H1 (cell line): ENCODE measurements at regions not wholly inside any gene's neighbourhood (a gene's known extent, or its start where the extent isn't known, plus 50 kb on each side); places are given as distances from the start of the nearest gene placed in this dataset.

Source experiments
- CTCF ChIA-PET: fragments of 300-600 bp; sonication (Branson Sonifier 250); formaldehyde crosslinking; loops from one replicate; lab custom pipeline; 2021; ENCODE audit not compliant: partially characterized antibody; lab: Charles Lee
- POLR2A ChIA-PET: fragments of 300-600 bp; sonication (Branson Sonifier 250); formaldehyde crosslinking; loops from one replicate; lab custom pipeline; 2021; ENCODE audit warnings: inconsistent platforms; ENCODE audit not compliant: partially characterized antibody; lab: Charles Lee
- DNase-seq, 2 experiments: peaks; one replicate each; pipeline versions ENCODE4 v3.0.0 to v3.0.0-alpha.2; 2010 to 2022; ENCODE audit warnings: low spot score in 2 of 2, low read depth in 1 of 2, mixed read lengths in 1 of 2
- FAIRE-seq: peaks from 2 replicates; lab custom pipeline; 2011; peaks lifted over from hg19 to GRCh38; lab: Jason Lieb, UNC
- H2AFZ ChIP-seq: 2 replicates; pipeline ENCODE4 v1.8.1; 2012; ENCODE audit warnings: low read length, inconsistent platforms
- H2AK5ac ChIP-seq: 2 replicates; pipeline ENCODE4 v1.6.1; 2013; ENCODE audit warnings: low read depth, low read length
- H2BK120ac ChIP-seq: replicated peaks from 2 replicates; pipeline ENCODE3; 2013; ENCODE audit warnings: low read depth, low read length, inconsistent platforms
- H2BK12ac ChIP-seq: 2 replicates; pipeline ENCODE4 v1.6.1; 2013; ENCODE audit warnings: low read depth, low read length
- H2BK15ac ChIP-seq: 2 replicates; pipeline ENCODE4 v1.6.1; 2013; ENCODE audit warnings: low read length
- H2BK20ac ChIP-seq: 2 replicates; pipeline ENCODE4 v1.6.1; 2013; ENCODE audit warnings: low read length
- H2BK5ac ChIP-seq: 2 replicates; pipeline ENCODE4 v1.6.1; 2013; ENCODE audit warnings: low read depth, low read length
- H3K14ac ChIP-seq: 2 replicates; pipeline ENCODE4 v1.6.1; 2013; ENCODE audit warnings: inconsistent platforms; ENCODE audit not compliant: insufficient read length
- H3K18ac ChIP-seq: 2 replicates; pipeline ENCODE4 v1.6.1; 2013; ENCODE audit warnings: low read length; ENCODE audit errors: extremely low read depth
- H3K23ac ChIP-seq: 2 replicates; pipeline ENCODE4 v1.6.1; 2013; ENCODE audit warnings: inconsistent platforms; ENCODE audit not compliant: insufficient read length
- H3K23me2 ChIP-seq: 2 replicates; pipeline ENCODE4 v1.6.1; 2013; ENCODE audit warnings: low read depth, low read length
- H3K27ac ChIP-seq: 2 replicates; pipeline ENCODE4 v1.6.1; 2011; ENCODE audit warnings: low read depth, low read length, inconsistent platforms
- H3K27me3 ChIP-seq, 4 experiments: replicated peaks in 1 of 4; 1 replicate in 1 of 4; 2 replicates in 3 of 4; pipeline versions ENCODE4 v1.6.1 to v1.8.1; 2011 to 2013; ENCODE audit warnings: low read length in 3 of 4, mild to moderate bottlenecking in 3 of 4, inconsistent platforms in 2 of 4, mixed read lengths in 2 of 4, moderate library complexity in 1 of 4; ENCODE audit not compliant: control insufficient read depth in 3 of 4, insufficient read depth in 3 of 4; ENCODE audit errors: extremely low read depth in 1 of 4
- H3K36me3 ChIP-seq, 4 experiments: 2 replicates each; pipeline versions ENCODE4 v1.6.1 to v1.8.1; 2011 to 2013; ENCODE audit warnings: mild to moderate bottlenecking in 4 of 4, low read length in 3 of 4, moderate library complexity in 2 of 4, control low read depth in 1 of 4, inconsistent platforms in 1 of 4; ENCODE audit not compliant: insufficient read depth in 4 of 4, control insufficient read depth in 2 of 4
- H3K4ac ChIP-seq: replicated peaks from 2 replicates; pipeline ENCODE3; 2013; ENCODE audit warnings: low read length, low read depth, mixed read lengths, inconsistent platforms; ENCODE audit not compliant: insufficient read length
- H3K4me1 ChIP-seq, 4 experiments: replicated peaks in 1 of 4; 1 replicate in 1 of 4; 2 replicates in 3 of 4; pipeline versions ENCODE4 v1.6.1 to v1.8.1; 2011 to 2013; ENCODE audit warnings: low read length in 3 of 4, inconsistent platforms in 2 of 4, mixed read lengths in 1 of 4; ENCODE audit not compliant: insufficient read depth in 4 of 4, control insufficient read depth in 3 of 4
- H3K4me2 ChIP-seq, 2 experiments: 2 replicates each; pipeline versions ENCODE4 v1.6.1 to v1.8.1; 2011 to 2013; ENCODE audit warnings: low read depth in 2 of 2, low read length in 2 of 2, control low read depth in 1 of 2, inconsistent platforms in 1 of 2, mild to moderate bottlenecking in 1 of 2; ENCODE audit not compliant: insufficient read depth in 1 of 2
- H3K4me3 ChIP-seq, 4 experiments: fragments of 200-600, 300-600 bp in 1 of 4; sonication (generic), shearing (Covaris generic), sonication (Bioruptor Twin) in 1 of 4; 2 replicates each; pipeline versions ENCODE4 v1.5.1 to v1.8.1; 2011 to 2016; ENCODE audit warnings: low read length in 4 of 4, low read depth in 3 of 4, control low read depth in 2 of 4, inconsistent platforms in 2 of 4, mild to moderate bottlenecking in 2 of 4, mixed read lengths in 1 of 4, moderate library complexity in 1 of 4; ENCODE audit not compliant: insufficient read depth in 2 of 4; ENCODE audit errors: extremely low read depth in 1 of 4
- H3K56ac ChIP-seq: replicated peaks from 2 replicates; pipeline ENCODE3; 2013; ENCODE audit warnings: low read depth, mild to moderate bottlenecking, mixed read lengths, low read length, inconsistent platforms; ENCODE audit not compliant: insufficient read length
- H3K79me1 ChIP-seq: 2 replicates; pipeline ENCODE4 v1.6.1; 2013; ENCODE audit warnings: low read depth, low read length, control low read depth
- H3K79me2 ChIP-seq, 2 experiments: 2 replicates each; pipeline versions ENCODE4 v1.6.1 to v1.8.1; 2012 to 2013; ENCODE audit warnings: low read length in 2 of 2, mild to moderate bottlenecking in 2 of 2, inconsistent platforms in 1 of 2; ENCODE audit not compliant: insufficient read depth in 2 of 2, control insufficient read depth in 1 of 2
- H3K9ac ChIP-seq, 4 experiments: replicated peaks in 1 of 4; 1 replicate in 1 of 4; 2 replicates in 3 of 4; pipeline versions ENCODE4 v1.6.1 to v1.8.1; 2011 to 2013; ENCODE audit warnings: low read depth in 3 of 4, low read length in 3 of 4, control low read depth in 2 of 4, mild to moderate bottlenecking in 2 of 4, moderate library complexity in 2 of 4, inconsistent platforms in 1 of 4; ENCODE audit errors: extremely low read depth in 1 of 4
- H3K9me3 ChIP-seq, 2 experiments: 2 replicates each; pipeline versions ENCODE4 v1.6.1 to v1.8.1; 2012 to 2013; ENCODE audit warnings: mild to moderate bottlenecking in 2 of 2, moderate library complexity in 2 of 2, control low read depth in 1 of 2, inconsistent platforms in 1 of 2, low read depth in 1 of 2, low read length in 1 of 2, mixed read lengths in 1 of 2; ENCODE audit not compliant: insufficient read depth in 2 of 2
- H4K20me1 ChIP-seq, 2 experiments: replicated peaks in 1 of 2; 2 replicates each; pipeline versions ENCODE3 to v1.8.1; 2011 to 2013; ENCODE audit warnings: inconsistent platforms in 2 of 2, low read length in 2 of 2, mild to moderate bottlenecking in 1 of 2; ENCODE audit not compliant: insufficient read depth in 2 of 2, control insufficient read depth in 1 of 2
- H4K5ac ChIP-seq: 2 replicates; pipeline ENCODE4 v1.6.1; 2013; ENCODE audit warnings: low read length, low read depth, mixed read lengths, inconsistent platforms; ENCODE audit not compliant: insufficient read length
- H4K8ac ChIP-seq: 2 replicates; pipeline ENCODE4 v1.8.0; 2013; ENCODE audit warnings: mild to moderate bottlenecking, moderate library complexity, low read length, inconsistent platforms; ENCODE audit not compliant: insufficient read depth; ENCODE audit errors: extremely low read depth
- H4K91ac ChIP-seq: replicated peaks from 2 replicates; pipeline ENCODE3; 2013; ENCODE audit warnings: low read length, mixed read lengths, inconsistent platforms; ENCODE audit not compliant: insufficient read length
- CBX5 ChIP-seq: fragments of 300-800, 300-1000 bp; sonication (generic); IDR thresholded peaks from 2 replicates; pipeline ENCODE4 v1.7.1; 2016; ENCODE audit warnings: antibody characterized with exemption, low read length, low read depth
- CBX8 ChIP-seq: fragments of 300-800, 300-1000 bp; sonication (generic); IDR thresholded peaks from 2 replicates; pipeline ENCODE4 v1.7.1; 2016; ENCODE audit warnings: low read depth, low read length, borderline replicate concordance
- RNF2 ChIP-seq: fragments of 200-900, 300-1000 bp; sonication (generic); IDR thresholded peaks from 2 replicates; pipeline ENCODE4 v1.7.1; 2016; ENCODE audit warnings: borderline replicate concordance, low read depth, mild to moderate bottlenecking, antibody characterized with exemption, low read length; ENCODE audit not compliant: poor library complexity, severe bottlenecking; ENCODE audit errors: missing control alignments
- TCF12 ChIP-seq: IDR thresholded peaks from 2 replicates; pipeline ENCODE4 v1.6.1; 2011; ENCODE audit warnings: low read depth, mild to moderate bottlenecking, low read length
- WGBS, 2 experiments: shearing (Covaris generic) in 1 of 2; methylation state at CpG; one replicate each; pipeline versions ENCODE4 v1.1.6 to v1.1.7; 2013 to 2015; ENCODE audit warnings: low lambda C conversion rate in 2 of 2, mixed read lengths in 2 of 2, inconsistent platforms in 1 of 2, low coverage in 1 of 2, missing lambda C conversion rate in 1 of 2; ENCODE audit not compliant: insufficient replicate concordance in 2 of 2, insufficient coverage in 1 of 2, insufficient read length in 1 of 2; ENCODE audit errors: extremely low coverage in 1 of 2, missing lambda C conversion rate in 1 of 2; 5-methylcytosine and 5-hydroxymethylcytosine counted together
- TF ChIP-seq, protein P1 (sequence below), 3 experiments: IDR thresholded peaks; 1 replicate in 2 of 3; 2 replicates in 1 of 3; pipeline versions ENCODE4 v1.5.1 to v1.6.1; 2011; ENCODE audit warnings: low read length in 3 of 3, mild to moderate bottlenecking in 3 of 3, inconsistent platforms in 2 of 3, low read depth in 1 of 3, moderate library complexity in 1 of 3; ENCODE audit not compliant: insufficient read depth in 1 of 3; ENCODE audit errors: control extremely low read depth in 1 of 3

DNA sequence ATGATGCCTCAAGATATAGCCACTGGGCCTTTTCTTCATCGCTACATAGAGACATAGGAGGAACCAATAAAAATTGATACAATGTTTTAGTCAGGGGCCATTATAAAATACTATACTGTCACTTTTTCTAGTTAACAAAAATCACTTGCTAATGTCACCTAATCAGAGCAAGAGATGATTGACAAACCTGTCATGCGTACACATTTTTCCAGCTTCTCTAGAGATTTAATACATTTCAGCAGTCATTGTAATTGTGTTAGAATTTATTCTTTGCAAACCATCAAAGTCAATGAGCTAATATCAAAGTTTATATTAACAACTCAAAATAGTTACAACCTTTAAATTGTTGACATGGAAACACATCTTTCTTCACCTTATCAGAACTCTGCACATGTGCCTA, 513.6 kb upstream of the SEMA6A start:
- DNase-seq: no peak
- H3K9me3 ChIP-seq: no peaks in the 10 kb centered on the region
- H2BK12ac ChIP-seq: no peak overlapping the region
- ChIA-PET CTCF (no interaction called here), POLR2A (no interaction called here)
- H4K8ac ChIP-seq: no peak overlapping the region
- H3K9ac ChIP-seq: no peak overlapping the region
- no peak overlapping the region for H3K4me2 ChIP-seq
- no peak for FAIRE-seq
- H3K23ac ChIP-seq: no peak overlapping the region
- H4K5ac ChIP-seq: no peak overlapping the region
- WGBS, 2 experiments: 92% methylated on average over 2 of the region's 2 CpGs; no CpG with 5 or more reads in 1 of the 2 experiments
- H2BK5ac ChIP-seq: no peak overlapping the region
- H4K91ac ChIP-seq: no peak overlapping the region
- H3K23me2 ChIP-seq: no peaks in the 10 kb centered on the region
- no peak overlapping the region for H3K4ac ChIP-seq
- H3K4me3 ChIP-seq: no peak overlapping the region
- H3K79me1 ChIP-seq: no peaks in the 10 kb centered on the region
- H4K20me1 ChIP-seq: no peaks in the 10 kb centered on the region
- no peak overlapping the region for H2BK20ac ChIP-seq
- no peaks in the 10 kb centered on the region for H3K79me2 ChIP-seq
- no peak overlapping the region for H2AFZ ChIP-seq
- H2BK120ac ChIP-seq: no peak overlapping the region
- no peak overlapping the region for H2AK5ac ChIP-seq
- no peak overlapping the region for H3K18ac ChIP-seq
- no peaks in the 10 kb centered on the region for H3K27me3 ChIP-seq
- H3K56ac ChIP-seq: no peak overlapping the region
- no peak overlapping the region for H3K27ac ChIP-seq
- no peak overlapping the region for H2BK15ac ChIP-seq
- no peaks in the 10 kb centered on the region for H3K4me1 ChIP-seq
- no peak overlapping the region for H3K14ac ChIP-seq
- no peaks in the 10 kb centered on the region for H3K36me3 ChIP-seq
- TF ChIP-seq TCF12 (no peak), RNF2 (no peak), CBX5 (no peak), CBX8 (no peak)
- TF ChIP-seq, protein P1, sequence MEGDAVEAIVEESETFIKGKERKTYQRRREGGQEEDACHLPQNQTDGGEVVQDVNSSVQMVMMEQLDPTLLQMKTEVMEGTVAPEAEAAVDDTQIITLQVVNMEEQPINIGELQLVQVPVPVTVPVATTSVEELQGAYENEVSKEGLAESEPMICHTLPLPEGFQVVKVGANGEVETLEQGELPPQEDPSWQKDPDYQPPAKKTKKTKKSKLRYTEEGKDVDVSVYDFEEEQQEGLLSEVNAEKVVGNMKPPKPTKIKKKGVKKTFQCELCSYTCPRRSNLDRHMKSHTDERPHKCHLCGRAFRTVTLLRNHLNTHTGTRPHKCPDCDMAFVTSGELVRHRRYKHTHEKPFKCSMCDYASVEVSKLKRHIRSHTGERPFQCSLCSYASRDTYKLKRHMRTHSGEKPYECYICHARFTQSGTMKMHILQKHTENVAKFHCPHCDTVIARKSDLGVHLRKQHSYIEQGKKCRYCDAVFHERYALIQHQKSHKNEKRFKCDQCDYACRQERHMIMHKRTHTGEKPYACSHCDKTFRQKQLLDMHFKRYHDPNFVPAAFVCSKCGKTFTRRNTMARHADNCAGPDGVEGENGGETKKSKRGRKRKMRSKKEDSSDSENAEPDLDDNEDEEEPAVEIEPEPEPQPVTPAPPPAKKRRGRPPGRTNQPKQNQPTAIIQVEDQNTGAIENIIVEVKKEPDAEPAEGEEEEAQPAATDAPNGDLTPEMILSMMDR (IDR thresholded peaks at IDR 0.05; ENCODE audit: control extremely low read depth in 1 of 3, insufficient read depth in 1 of 3, low read depth in 1 of 3, low read length in 3 of 3): no peak
